GM20000 (cell line): ENCODE measurements at regions not wholly inside any gene's neighbourhood (a gene's known extent, or its start where the extent isn't known, plus 50 kb on each side); places are given as distances from the start of the nearest gene placed in this dataset.

Experiments used
- DNase-seq: peaks from one replicate; pipeline ENCODE4 v3.0.0; 2012; ENCODE audit warnings: low spot score
- CTCF ChIP-seq: IDR thresholded peaks from 2 replicates; pipeline ENCODE4 v1.5.1; 2012; ENCODE audit warnings: mild to moderate bottlenecking, control low read depth; ENCODE audit errors: extremely low read depth, missing control alignments

GRCh38 chr1:30615076-30615795 is 108.1 kb downstream of the MATN1 start:
- no peak for DNase-seq
- TF ChIP-seq CTCF: no peak

- DNase-seq: no peak
- TF ChIP-seq CTCF: no peak
These were observed 110.2 kb downstream of the MATN1 start for GRCh38 chr1:30613188-30613587.

DNA sequence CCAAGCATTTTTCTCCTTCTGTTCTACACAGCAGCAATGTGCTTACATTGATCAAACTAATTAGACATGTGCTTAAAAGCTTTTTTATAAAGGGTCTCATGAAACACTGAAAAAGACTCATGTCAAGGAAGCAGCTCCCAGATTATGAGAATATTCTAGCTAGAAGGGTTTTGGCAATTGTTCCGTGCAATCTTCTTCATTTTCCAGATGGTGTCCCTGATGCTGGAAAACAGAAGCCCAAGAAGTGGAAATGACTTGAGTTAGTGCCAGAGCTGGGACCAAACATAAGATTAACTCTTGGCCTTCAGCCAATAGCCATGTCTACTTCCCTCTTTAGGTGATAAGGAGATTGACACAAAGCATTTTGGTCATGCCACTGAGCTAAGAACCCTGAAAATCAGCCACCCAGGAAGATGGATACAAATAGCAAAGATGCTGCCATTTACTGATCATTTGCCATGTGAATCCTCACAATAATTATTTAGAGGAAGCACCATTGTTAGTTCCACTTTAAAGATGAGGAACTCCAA is 110.8 kb downstream of the MATN1 start:
- TF ChIP-seq CTCF: no peak
- DNase-seq: no peak

- no peak for DNase-seq
- TF ChIP-seq CTCF: no peak
These were observed 111.6 kb downstream of the MATN1 start for GRCh38 chr1:30611741-30612309.

- TF ChIP-seq CTCF: no peak
- no peak for DNase-seq
These were observed 112.5 kb downstream of the MATN1 start for GRCh38 chr1:30610917-30611316.

- TF ChIP-seq CTCF: no peak
- DNase-seq: no peak
These were observed 113.4 kb downstream of the MATN1 start for GRCh38 chr1:30609999-30610345.

DNA sequence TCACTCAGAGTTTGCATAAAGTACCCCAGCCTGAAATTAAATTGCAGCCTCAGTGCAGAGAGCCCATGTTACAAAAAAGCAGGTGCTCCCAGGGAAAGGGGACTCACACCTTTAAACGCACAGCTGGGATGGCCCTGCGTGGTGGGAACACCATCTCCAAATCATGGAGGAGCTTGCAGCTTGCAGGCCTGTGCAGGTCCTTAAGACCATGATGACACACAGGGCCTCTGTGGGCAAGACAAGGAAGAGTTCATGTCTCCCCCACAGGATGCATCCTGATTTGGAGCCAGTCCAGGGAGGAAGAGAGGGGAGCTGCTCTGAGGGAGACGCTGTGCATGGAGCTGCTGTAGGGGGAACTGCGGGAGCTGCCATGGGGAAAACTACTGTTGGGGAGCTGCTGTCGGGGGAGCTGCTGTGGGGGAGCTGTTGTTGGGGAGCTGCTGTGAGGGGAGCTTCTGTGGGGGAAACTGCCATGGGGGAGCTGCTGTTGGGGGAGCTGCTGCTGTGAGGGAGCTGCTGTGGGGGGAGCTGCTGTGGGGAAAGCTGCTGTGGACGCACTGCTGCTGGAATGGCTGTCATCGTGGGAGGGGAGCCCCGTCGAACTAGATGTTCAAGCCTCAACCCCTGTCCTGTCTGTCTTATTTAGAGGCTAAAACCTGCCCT is 113.9 kb downstream of the MATN1 start:
- no peak for DNase-seq
- TF ChIP-seq CTCF: no peak
